ENCODE measurements at regions not wholly inside any gene's neighbourhood (a gene's known extent, or its start where the extent isn't known, plus 50 kb on each side); places are given as distances from the start of the nearest gene placed in this dataset.

DNA sequence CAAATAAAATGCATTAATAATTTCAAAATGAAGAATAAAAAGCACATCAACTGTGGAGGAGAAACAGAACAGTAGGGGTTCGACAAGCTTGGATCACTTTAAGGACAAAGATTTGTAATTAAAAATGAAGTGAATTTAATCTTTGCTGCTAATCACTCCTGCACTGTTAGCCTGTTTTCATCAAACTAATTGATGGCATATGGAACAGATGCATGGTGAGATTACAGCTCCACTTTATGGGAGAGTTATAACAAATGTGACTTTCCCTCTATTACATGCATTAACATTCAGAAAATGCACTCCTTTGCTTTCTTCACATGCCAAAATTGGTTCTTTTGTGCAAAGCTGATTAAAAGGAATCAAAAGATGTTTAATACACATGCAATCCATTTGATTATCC is 207.2 kb upstream of the C21orf91 start:
- no peaks in the 10 kb centered on the region for H3K27me3 Mint-ChIP-seq
- DNase-seq (no peak), ATAC-seq (ENCODE audit: low read depth) (no peak)
- TF ChIP-seq, protein P1, sequence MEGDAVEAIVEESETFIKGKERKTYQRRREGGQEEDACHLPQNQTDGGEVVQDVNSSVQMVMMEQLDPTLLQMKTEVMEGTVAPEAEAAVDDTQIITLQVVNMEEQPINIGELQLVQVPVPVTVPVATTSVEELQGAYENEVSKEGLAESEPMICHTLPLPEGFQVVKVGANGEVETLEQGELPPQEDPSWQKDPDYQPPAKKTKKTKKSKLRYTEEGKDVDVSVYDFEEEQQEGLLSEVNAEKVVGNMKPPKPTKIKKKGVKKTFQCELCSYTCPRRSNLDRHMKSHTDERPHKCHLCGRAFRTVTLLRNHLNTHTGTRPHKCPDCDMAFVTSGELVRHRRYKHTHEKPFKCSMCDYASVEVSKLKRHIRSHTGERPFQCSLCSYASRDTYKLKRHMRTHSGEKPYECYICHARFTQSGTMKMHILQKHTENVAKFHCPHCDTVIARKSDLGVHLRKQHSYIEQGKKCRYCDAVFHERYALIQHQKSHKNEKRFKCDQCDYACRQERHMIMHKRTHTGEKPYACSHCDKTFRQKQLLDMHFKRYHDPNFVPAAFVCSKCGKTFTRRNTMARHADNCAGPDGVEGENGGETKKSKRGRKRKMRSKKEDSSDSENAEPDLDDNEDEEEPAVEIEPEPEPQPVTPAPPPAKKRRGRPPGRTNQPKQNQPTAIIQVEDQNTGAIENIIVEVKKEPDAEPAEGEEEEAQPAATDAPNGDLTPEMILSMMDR (IDR thresholded peaks at IDR 0.05): no peak
- no peaks in the 10 kb centered on the region for H3K36me3 Mint-ChIP-seq (ENCODE audit: low read depth)
- CTCF ChIA-PET: no interaction called here
- POLR2A ChIA-PET: no interaction called here
- no peak overlapping the region for H3K27ac Mint-ChIP-seq
- no peaks in the 10 kb centered on the region for H3K9me3 Mint-ChIP-seq
- no peak overlapping the region for H3K4me3 Mint-ChIP-seq
- intact Hi-C loops (cut with micrococcal nuclease): no loop called here
- H3K4me1 Mint-ChIP-seq: no peaks in the 10 kb centered on the region

DNA sequence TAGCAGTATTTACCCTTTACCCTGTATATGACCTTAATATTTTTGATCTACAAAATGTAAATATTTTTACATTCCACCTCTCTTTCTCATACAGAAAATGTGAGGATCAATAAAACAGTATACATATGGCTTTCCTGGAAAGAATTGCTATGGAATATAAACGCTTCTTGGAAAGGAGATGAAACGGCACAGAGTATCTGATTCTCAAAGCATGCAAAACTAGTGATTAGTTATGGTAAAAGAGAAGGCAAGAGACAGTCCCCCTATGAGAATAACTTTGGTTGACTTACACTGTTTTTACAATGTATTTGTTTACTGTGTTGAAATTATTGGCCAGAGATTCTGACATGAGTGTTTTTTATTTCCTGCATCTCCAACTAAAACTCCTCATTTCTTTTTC is 204.6 kb upstream of the C21orf91 start:
- H3K9me3 Mint-ChIP-seq: no peaks in the 10 kb centered on the region
- intact Hi-C loops (cut with micrococcal nuclease): no loop called here
- ATAC-seq (ENCODE audit: low read depth) (no peak), DNase-seq (no peak)
- CTCF ChIA-PET: no interaction called here
- no peaks in the 10 kb centered on the region for H3K4me1 Mint-ChIP-seq
- H3K27me3 Mint-ChIP-seq: no peaks in the 10 kb centered on the region
- POLR2A ChIA-PET: no interaction called here
- no peaks in the 10 kb centered on the region for H3K36me3 Mint-ChIP-seq (ENCODE audit: low read depth)
- no peak overlapping the region for H3K4me3 Mint-ChIP-seq
- TF ChIP-seq, protein P1 (IDR thresholded peaks at IDR 0.05): no peak
- H3K27ac Mint-ChIP-seq: no peak overlapping the region

DNA sequence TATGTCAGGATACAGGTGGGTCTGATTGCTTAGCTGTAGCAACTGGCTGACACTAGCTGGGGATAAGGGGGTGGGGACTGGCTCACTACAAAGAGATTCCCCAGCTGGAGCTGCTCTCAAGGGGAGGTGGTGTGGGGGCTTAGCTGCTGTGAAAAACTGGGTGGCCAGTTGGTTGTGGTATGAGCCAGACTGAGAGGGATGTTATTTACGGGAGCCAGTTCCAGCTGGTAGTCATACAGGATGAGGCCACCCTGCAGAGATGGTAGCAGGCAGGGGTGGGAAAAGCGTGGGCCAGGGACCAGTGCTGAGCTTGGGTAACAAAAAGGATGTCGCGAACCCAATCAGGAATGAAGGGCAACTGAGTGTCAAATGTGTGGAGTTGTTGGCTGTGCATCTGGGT is 204.0 kb upstream of the C21orf91 start:
- Mint-ChIP-seq H3K4me1 (no peaks in the 10 kb centered on the region), H3K27me3 (no peaks in the 10 kb centered on the region), H3K36me3 (ENCODE audit: low read depth) (no peaks in the 10 kb centered on the region), H3K4me3 (no peak overlapping the region), H3K27ac (no peak overlapping the region), H3K9me3 (no peaks in the 10 kb centered on the region)
- TF ChIP-seq, protein P1 (IDR thresholded peaks at IDR 0.05): no peak
- ATAC-seq (ENCODE audit: low read depth): no peak
- no peak for DNase-seq
- ChIA-PET POLR2A (no interaction called here), CTCF (no interaction called here)
- intact Hi-C loops (cut with micrococcal nuclease): no loop called here

DNA sequence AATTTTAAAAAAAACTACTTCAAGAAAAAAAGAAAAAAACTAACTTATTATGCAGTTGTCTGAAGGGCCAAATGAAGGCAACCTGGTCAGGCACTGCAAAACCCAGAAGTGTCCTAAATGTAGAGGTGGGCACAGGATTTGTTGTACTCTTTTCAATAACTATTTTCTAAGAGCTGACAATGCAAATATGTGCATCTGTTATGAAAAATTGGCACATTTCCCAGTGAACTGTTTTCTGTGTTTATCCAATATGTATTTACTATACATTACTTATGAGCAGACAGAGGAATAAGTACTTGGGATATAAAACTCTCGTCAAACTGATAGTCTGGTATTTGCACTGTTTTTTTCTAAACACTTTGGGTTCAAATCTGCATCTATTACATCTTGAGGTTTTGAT is 188.0 kb upstream of the C21orf91 start:
- TF ChIP-seq, protein P1 (IDR thresholded peaks at IDR 0.05): no peak
- no peaks in the 10 kb centered on the region for H3K9me3 Mint-ChIP-seq
- H3K27me3 Mint-ChIP-seq: no peaks in the 10 kb centered on the region
- no peak overlapping the region for H3K4me3 Mint-ChIP-seq
- intact Hi-C loops (cut with micrococcal nuclease): no loop called here
- ATAC-seq (ENCODE audit: low read depth): no peak
- ChIA-PET CTCF (no interaction called here), POLR2A (no interaction called here)
- H3K36me3 Mint-ChIP-seq (ENCODE audit: low read depth): no peaks in the 10 kb centered on the region
- no peaks in the 10 kb centered on the region for H3K4me1 Mint-ChIP-seq
- DNase-seq: no peak
- no peak overlapping the region for H3K27ac Mint-ChIP-seq

DNA sequence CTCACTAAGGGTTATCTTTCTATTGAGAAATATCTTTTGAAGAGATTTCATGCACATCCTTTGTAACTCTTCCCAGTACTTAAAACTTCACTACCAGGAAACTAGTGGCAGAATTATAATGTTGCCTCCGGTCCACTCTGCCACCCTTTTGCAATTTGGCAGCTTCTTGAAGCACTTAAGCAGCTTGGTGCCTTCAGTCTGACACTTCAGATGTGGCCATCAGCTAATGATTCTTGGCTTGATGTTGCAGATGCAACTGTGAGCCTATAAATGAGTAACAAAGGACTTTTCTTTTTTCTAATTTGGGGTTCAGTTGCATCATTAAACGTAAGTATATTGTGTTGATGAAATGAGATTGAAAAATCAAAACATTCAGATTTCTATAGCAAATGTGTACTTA is 187.5 kb upstream of the C21orf91 start:
- TF ChIP-seq, protein P1 (IDR thresholded peaks at IDR 0.05): no peak
- POLR2A ChIA-PET: no interaction called here
- Mint-ChIP-seq H3K36me3 (ENCODE audit: low read depth) (no peaks in the 10 kb centered on the region), H3K27me3 (no peaks in the 10 kb centered on the region), H3K4me3 (no peak overlapping the region), H3K9me3 (no peaks in the 10 kb centered on the region), H3K4me1 (no peaks in the 10 kb centered on the region), H3K27ac (no peak overlapping the region)
- CTCF ChIA-PET: no interaction called here
- ATAC-seq (ENCODE audit: low read depth) (no peak), DNase-seq (no peak)
- intact Hi-C loops (cut with micrococcal nuclease): no loop called here
